Duodenal mucosa (tissue), 2 donors: ENCODE measurements at regions not wholly inside any gene's neighbourhood (a gene's known extent, or its start where the extent isn't known, plus 50 kb on each side); places are given as distances from the start of the nearest gene placed in this dataset.

Experiments used
- H3K27ac ChIP-seq: one replicate; pipeline ENCODE4 v1.7.0; 2013; ENCODE audit warnings: low read depth, low read length
- H3K27me3 ChIP-seq, 2 donors: one replicate each; pipeline ENCODE4 v1.7.0; 2013; ENCODE audit warnings: low read length in 2 of 2, control low read depth in 1 of 2; ENCODE audit not compliant: insufficient read depth in 2 of 2, control insufficient read depth in 1 of 2
- H3K36me3 ChIP-seq, 2 donors: one replicate each; pipeline ENCODE4 v1.7.0; 2013; ENCODE audit warnings: low read length in 2 of 2, control low read depth in 1 of 2; ENCODE audit not compliant: insufficient read depth in 2 of 2, control insufficient read depth in 1 of 2
- H3K4me1 ChIP-seq, 2 donors: one replicate each; pipeline ENCODE4 v1.7.0; 2013; ENCODE audit warnings: low read length in 2 of 2, control low read depth in 1 of 2; ENCODE audit not compliant: insufficient read depth in 2 of 2, control insufficient read depth in 1 of 2
- H3K4me3 ChIP-seq, 2 donors: one replicate each; pipeline ENCODE4 v1.7.0; 2013; ENCODE audit warnings: low read length in 2 of 2, low read depth in 1 of 2
- H3K9ac ChIP-seq, 2 donors: one replicate each; pipeline ENCODE4 v1.7.0; 2013; ENCODE audit warnings: low read length in 2 of 2, low read depth in 1 of 2
- H3K9me3 ChIP-seq, 2 donors: one replicate each; pipeline ENCODE4 v1.7.0; 2013; ENCODE audit warnings: low read length in 2 of 2, control low read depth in 1 of 2; ENCODE audit not compliant: control insufficient read depth in 1 of 2

DNA sequence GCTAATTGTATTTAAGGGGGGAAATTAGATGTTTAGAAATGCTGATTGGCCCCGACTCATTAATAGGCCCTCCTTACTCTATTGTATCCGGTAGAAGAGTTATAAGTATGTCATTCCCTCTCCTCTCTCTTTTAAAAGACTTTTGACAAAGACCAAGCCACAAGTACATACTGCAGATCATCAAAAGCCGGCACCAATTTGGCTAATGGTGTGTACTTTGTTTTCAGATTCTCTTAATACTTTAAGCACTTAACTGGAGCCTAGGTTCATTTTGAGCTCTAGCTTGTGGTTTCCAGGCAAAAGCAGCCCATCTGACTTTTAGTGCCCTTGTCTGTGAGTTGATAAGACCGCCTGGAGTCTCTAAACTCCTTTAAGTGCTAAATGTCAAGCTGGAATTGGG is 210.0 kb upstream of the LYZL1 start:
- no peak overlapping the region for H3K9ac ChIP-seq
- no peaks in the 10 kb centered on the region for H3K9me3 ChIP-seq
- H3K27ac ChIP-seq, result no peak overlapping the region
- H3K4me3 ChIP-seq, result no peak overlapping the region
- no peaks in the 10 kb centered on the region for H3K4me1 ChIP-seq
- H3K27me3 ChIP-seq, result peaks cover 0 to 6% of the 10 kb centered on the region in 2 donors
- no peaks in the 10 kb centered on the region for H3K36me3 ChIP-seq

DNA sequence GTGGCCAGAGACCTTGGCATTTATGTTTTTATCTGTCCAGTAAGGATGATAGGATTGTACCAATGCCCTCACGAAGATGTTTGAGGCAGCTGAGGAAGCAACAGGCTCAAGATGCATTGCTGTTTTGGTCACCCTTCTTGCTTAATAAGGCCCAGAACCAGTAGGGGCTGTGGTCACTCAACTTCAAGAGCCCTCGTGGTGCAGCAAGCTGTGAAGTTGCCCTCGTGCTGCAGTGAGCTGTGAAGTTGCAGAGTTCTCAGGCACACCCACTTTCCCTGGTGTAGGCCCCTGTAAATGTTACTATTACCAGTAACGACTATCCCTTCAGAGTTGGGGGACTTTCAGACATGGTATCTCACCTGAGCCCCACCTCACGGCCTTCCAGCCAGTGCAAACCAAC is 207.6 kb upstream of the LYZL1 start:
- no peaks in the 10 kb centered on the region for H3K4me1 ChIP-seq
- no peaks in the 10 kb centered on the region for H3K9me3 ChIP-seq
- peaks cover 0 to 6% of the 10 kb centered on the region in 2 donors for H3K27me3 ChIP-seq
- H3K4me3 ChIP-seq, result no peak overlapping the region
- H3K27ac ChIP-seq, result no peak overlapping the region
- no peak overlapping the region for H3K9ac ChIP-seq
- H3K36me3 ChIP-seq, result no peaks in the 10 kb centered on the region

DNA sequence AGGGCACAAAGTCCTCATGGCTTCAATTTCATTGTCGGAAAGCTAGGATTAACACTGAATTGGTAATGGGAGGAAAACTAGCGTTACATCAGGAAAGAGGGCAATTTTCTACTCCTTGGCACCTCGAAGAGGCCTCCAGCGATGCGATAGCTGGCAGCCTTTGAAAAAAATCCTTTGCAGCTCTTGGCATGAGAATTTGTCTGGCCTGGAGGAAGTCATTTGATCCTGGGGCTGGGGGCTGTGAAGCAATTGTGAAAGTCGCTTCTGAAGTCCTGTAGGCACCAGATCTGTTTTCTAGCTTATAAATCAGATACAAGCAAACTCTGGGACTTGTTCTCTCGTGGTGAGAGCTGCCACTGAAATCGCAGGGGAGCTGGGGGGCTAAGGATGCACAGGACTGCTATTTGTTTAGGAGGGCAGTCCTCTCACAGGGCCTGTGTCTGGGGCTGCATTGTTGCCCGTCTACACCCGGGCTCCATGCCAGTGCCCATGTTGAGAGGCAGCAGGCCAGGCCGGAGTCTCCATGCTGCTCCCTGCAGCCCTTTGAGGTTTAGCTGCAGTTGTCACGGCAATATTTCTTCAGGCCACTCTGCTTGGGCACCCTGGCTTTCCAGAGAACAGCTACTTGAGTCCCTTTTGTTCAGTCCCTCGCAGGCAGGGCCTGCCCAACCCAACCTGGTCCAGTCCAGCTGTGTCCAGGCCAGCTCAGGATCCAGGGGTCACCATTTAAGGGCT is 206.8 kb upstream of the LYZL1 start:
- H3K4me1 ChIP-seq, result no peaks in the 10 kb centered on the region
- no peak overlapping the region for H3K4me3 ChIP-seq
- no peaks in the 10 kb centered on the region for H3K36me3 ChIP-seq
- no peak overlapping the region for H3K27ac ChIP-seq
- no peak overlapping the region for H3K9ac ChIP-seq
- no peaks in the 10 kb centered on the region for H3K9me3 ChIP-seq
- H3K27me3 ChIP-seq, result peaks cover 0 to 6% of the 10 kb centered on the region in 2 donors

DNA sequence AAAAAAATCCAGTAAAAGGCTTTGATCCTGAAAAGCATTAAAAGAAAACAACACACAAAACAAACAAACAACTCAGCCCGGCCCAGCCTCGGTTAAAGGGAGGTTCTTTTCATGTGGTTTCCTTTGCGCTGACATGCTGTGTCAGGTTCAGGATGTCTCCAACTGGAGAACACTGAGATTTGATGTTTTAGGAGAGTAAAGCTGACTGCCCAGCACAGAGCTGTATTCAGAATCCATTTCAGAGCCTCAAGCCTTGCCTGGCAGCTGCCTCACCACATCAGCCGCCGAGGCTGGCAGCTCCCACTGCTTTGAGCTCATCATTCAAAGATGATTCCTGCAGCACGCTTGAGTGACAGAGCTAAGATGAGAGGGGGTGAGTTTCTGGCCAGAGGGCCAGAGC is 205.8 kb upstream of the LYZL1 start:
- H3K27ac ChIP-seq, result no peak overlapping the region
- H3K27me3 ChIP-seq, result peaks cover 0 to 6% of the 10 kb centered on the region in 2 donors
- no peak overlapping the region for H3K9ac ChIP-seq
- H3K36me3 ChIP-seq, result no peaks in the 10 kb centered on the region
- H3K4me1 ChIP-seq, result no peaks in the 10 kb centered on the region
- no peaks in the 10 kb centered on the region for H3K9me3 ChIP-seq
- H3K4me3 ChIP-seq, result no peak overlapping the region

DNA sequence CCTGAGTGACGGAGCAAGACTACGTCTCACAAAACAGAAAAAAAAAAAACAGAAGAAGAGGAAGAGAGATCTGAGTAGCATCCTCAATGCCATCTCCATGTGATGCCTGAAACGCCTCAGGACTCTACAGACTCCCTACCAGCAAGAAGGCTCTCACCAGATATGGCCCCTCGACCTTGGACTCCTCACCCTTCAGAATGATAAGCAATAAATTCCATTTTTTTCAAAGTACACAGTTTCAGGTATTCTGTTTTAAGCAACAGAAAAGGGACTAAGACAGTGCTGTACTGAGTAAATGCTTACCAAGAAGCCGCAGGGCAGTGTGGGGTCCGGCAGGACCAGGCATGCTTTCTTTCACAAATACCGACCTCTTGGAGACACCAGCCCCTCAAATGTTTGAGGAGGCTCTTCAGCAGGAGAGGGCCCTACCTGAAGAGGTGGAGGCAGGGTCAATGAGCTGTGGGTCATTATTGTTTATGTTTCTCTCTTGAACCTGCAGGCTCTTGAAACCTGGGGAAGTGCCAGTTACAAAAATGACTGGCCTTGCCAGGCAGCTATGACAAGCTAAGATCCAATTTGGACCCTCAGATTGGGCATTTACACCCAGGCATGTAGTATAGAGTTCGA is 204.1 kb upstream of the LYZL1 start:
- H3K4me3 ChIP-seq, result no peak overlapping the region
- no peak overlapping the region for H3K9ac ChIP-seq
- no peaks in the 10 kb centered on the region for H3K27me3 ChIP-seq
- H3K9me3 ChIP-seq, result no peaks in the 10 kb centered on the region
- H3K27ac ChIP-seq, result no peak overlapping the region
- H3K4me1 ChIP-seq, result no peaks in the 10 kb centered on the region
- no peaks in the 10 kb centered on the region for H3K36me3 ChIP-seq

DNA sequence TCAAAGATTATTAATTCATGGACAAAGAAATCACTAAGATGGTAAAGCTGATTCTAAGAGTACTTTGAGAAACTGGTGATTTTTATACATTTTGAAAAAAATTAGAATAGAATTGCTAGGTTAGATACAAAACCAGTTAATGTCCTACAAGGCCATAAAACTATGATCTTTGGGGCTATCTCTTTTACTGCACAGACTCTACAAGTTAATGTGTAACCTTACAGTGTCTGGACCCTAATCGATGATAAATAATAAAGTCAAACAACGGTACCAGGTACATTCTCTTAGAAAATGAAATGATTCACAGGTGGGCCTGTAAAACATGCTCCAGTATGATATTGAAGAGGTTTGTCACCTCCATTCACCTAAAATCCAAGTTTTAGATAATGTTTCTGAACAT is 199.8 kb upstream of the LYZL1 start:
- Histone ChIP-seq H3K27me3 (no peaks in the 10 kb centered on the region), H3K27ac (no peak overlapping the region), H3K36me3 (no peaks in the 10 kb centered on the region), H3K4me1 (no peaks in the 10 kb centered on the region), H3K4me3 (no peak overlapping the region), H3K9ac (no peak overlapping the region), H3K9me3 (no peaks in the 10 kb centered on the region)

DNA sequence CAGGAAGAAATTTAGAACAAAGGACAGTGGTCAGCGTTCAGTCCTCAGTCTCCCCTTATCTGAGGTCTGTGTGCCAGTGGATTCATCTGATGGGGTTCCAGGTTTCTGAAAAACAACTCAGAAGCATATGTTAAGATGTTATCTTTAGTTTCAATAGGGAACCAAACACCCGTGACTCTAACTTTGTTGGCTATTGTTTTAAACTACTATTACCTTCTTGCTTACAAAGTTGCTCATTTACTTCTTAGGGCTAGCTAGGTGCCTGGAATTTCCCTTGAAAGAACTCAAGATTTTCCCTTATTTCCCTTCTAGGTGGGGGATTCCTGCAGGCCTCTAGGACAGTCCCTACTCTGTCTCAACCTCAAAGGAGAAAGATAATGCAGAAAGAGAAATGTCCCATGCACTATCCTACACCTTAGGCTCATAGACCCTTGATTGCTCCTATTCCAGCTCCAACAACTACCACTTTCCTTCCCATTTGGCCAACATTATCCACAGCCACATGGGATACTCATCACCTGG is 192.5 kb upstream of the LYZL1 start:
- peaks cover 0 to 4% of the 10 kb centered on the region in 2 donors for H3K9me3 ChIP-seq
- H3K4me3 ChIP-seq, result no peak overlapping the region
- no peak overlapping the region for H3K9ac ChIP-seq
- H3K4me1 ChIP-seq, result no peaks in the 10 kb centered on the region
- no peaks in the 10 kb centered on the region for H3K27me3 ChIP-seq
- H3K36me3 ChIP-seq, result no peaks in the 10 kb centered on the region
- H3K27ac ChIP-seq, result no peak overlapping the region

DNA sequence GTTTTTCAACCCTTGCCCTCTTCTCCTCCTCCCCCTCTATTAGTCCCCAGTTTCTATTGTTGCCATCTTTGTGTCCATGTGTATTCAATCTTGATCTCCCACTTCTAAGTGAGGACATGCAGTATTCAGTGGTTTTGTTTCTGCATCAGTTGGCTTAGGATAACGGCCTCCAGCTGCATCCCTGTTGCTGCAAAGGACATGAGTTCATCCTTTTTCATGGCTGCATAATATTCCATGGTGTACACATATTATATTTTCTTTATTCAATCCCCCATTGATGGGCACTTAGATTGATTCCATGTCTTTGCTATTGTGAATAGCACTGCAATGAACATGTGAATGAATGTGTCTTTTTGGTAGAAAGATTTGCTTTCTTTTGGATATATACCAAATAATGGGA is 190.4 kb upstream of the LYZL1 start:
- Histone ChIP-seq H3K27ac (no peak overlapping the region), H3K4me3 (no peak overlapping the region), H3K4me1 (no peaks in the 10 kb centered on the region), H3K27me3 (no peaks in the 10 kb centered on the region), H3K9me3 (peaks cover 0 to 4% of the 10 kb centered on the region in 2 donors), H3K36me3 (no peaks in the 10 kb centered on the region), H3K9ac (no peak overlapping the region)

DNA sequence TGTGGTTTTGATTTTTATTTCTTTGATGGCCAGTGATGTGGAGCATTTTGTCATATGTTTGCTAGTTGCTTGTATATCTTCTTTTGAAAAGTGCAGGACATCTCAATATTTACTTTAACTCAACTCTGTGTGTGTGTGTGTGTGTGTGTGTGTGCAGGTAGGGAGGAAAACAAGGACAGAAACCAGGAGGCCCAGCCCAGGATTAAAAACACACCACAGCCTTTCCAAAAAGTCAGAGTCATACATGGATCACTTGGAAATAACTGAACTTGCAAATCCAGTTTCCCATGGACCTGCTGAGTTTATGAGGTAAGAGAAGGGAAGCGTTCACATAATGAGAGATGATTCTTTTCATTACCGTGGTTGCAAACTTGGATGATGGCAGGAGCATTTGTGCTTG is 189.9 kb upstream of the LYZL1 start:
- Histone ChIP-seq H3K9ac (no peak overlapping the region), H3K4me3 (no peak overlapping the region), H3K36me3 (no peaks in the 10 kb centered on the region), H3K4me1 (no peaks in the 10 kb centered on the region), H3K27ac (no peak overlapping the region), H3K27me3 (no peaks in the 10 kb centered on the region), H3K9me3 (peaks cover 0 to 4% of the 10 kb centered on the region in 2 donors)

DNA sequence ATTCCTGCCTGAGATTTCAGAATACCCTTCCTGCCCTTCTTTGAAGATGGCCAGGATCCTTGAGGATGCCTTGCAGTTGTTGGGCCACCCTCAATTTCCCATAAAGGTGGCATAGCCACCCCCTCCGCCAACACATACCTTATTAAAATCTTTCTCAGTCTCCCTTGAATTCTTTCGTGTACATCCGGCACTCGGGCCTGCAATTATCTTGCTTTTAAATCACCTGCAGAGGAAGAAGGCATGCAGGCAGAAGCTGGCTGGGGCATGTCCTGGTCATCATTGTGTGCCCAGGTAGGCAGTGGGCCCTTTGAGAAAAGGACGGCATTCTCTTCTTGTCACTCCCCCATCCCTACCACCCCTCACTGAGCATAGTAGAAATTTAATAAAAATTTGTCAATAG is 189.5 kb upstream of the LYZL1 start:
- no peak overlapping the region for H3K4me3 ChIP-seq
- H3K9me3 ChIP-seq, result peaks cover 0 to 4% of the 10 kb centered on the region in 2 donors
- H3K27me3 ChIP-seq, result no peaks in the 10 kb centered on the region
- H3K36me3 ChIP-seq, result no peaks in the 10 kb centered on the region
- H3K4me1 ChIP-seq, result no peaks in the 10 kb centered on the region
- no peak overlapping the region for H3K9ac ChIP-seq
- H3K27ac ChIP-seq, result no peak overlapping the region
